ENCODE measurements at regions not wholly inside any gene's neighbourhood (a gene's known extent, or its start where the extent isn't known, plus 50 kb on each side); places are given as distances from the start of the nearest gene placed in this dataset.
"Not testable (repeated sequence)": the region's sequence is repeated elsewhere in the genome, so short reads cannot be mapped to it uniquely, and the experiment has no call there.

DNA sequence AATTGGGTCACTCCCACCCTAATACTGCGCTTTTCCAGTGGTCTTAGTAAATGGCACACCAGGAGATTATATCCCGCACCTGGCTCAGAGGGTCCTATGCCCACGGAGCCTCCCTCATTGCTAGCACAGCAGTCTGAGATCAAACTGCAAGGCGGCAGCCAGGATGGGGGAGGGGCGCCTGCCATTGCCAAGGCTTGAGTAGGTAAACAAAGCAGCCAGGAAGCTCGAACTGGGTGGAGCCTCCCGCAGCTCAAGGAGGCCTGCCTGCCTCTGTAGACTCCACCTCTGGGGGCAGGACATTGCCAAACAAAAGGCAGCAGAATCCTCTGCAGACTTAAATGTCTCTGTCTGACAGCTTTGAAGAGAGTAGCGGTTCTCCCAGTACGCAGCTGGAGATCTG lies 52.4 kb upstream of the PMPCB start:
- DNase-seq (ENCODE audit: low read depth) = not testable (repeated sequence)

DNA sequence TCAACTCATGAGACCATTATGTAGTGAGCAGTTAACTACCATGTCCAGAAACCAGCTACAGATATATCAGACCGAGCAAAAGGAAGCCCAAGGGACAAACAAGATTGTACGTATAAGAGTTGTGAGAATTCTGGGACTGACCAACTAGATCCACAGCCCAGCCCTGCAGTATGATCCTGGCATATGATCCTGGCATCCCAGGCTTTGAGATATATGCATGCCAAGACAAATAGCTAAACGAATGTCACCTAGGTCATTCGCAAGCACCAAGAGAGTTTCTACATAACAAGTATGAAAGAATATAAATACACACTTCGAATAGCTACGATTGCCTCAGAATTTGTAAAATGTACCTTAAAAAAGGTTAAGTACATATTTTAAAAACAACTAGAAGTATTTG lies 56.4 kb upstream of the PMPCB start:
- no peak for DNase-seq (ENCODE audit: low read depth)

DNA sequence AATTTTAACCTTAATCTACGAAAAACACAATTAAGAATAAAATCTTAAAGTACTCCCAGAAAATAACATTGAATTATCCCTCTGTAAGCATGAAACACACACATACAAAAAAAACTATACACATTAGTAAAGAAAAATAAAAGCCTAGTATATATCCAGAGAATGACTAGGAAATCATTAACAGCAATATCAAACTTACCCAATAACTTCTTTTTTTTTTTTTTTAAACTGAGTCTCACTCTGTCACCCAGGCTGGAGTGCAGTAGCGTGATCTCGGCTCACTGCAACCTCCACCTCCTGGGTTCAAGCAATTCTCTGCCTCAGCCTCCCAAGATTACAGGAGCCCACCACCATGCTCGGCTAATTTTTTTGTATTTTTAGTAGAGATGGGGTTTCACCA lies 61.4 kb upstream of the PMPCB start:
- not testable (repeated sequence) for DNase-seq (ENCODE audit: low read depth)

DNA sequence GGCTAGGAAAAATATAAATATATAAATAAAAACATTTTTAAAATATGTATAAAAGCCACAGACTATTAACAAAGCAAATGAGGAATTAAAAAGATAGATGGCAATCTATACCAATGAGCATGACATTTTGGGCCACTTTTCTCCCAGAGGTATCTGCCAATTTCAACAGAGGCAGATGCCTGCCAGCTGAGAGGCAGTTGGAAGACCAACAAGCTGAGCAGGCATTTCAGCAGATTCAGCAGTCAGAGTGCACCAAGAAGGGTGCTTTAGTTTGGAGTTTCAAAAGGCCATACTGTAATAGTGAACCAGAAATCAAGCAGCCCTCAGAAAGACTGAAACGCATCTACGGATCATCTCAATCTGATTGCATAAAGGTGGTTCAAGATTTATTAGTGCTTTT lies 62.4 kb upstream of the PMPCB start:
- not testable (repeated sequence) for DNase-seq (ENCODE audit: low read depth)

DNA sequence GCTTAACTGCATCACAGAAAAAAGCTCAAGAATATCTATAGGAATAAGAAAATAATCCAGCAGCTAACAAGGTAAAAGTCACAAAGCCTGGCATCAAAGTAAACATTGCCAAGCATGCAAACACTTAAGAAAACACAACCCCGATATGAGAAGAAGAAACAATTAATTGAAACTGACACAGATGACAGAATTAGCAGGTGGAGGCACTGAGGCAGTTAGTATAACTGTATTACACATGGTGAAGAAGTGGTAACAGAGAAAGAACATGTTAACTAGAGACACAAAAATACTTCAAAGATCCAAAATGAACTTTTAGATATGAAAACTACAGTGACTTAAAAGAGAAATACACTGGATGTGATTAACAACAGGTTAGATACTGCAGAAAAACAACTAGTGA lies 69.4 kb upstream of the PMPCB start:
- not testable (repeated sequence) for DNase-seq (ENCODE audit: low read depth)

DNA sequence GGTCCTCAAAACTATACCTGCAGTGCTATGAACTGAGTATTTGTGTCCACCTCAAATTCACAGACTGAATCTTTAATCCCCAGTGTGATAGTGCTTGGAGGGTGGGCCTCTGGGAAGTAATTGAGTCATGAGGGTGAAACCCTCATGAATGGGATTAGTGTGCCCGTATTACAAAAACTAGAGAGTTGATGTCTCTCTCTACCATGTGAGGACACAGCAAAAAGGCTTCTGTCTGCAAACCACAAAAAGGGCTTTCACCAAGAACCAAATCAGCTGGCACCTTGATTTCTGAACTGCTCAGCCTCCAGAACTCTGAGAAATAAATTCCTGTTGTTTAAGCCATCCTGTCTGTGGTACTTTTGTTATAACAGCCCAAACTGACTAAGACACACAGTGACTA lies 71.4 kb upstream of the PMPCB start:
- DNase-seq (ENCODE audit: low read depth) = not testable (repeated sequence)

DNA sequence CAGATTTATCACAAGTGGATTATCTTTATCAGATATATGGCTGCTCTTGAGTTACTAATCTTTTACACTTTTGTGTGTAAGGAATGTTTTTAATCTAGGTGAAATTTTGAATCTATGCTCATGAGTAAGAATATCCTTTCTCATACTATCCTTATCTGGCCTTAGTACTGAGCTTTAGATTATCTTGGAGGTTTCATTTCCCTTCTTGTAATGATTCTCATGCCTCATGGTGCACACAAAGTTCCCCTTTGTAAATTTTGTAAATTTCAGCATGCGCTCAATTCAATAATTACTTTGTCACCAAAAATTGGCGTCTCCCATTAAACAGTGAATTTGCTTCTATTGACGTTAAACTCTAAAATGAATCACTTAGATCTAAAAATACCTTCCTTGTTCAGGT lies 74.2 kb upstream of the NAPEPLD start:
- DNase-seq (ENCODE audit: low read depth) = not testable (repeated sequence)

DNA sequence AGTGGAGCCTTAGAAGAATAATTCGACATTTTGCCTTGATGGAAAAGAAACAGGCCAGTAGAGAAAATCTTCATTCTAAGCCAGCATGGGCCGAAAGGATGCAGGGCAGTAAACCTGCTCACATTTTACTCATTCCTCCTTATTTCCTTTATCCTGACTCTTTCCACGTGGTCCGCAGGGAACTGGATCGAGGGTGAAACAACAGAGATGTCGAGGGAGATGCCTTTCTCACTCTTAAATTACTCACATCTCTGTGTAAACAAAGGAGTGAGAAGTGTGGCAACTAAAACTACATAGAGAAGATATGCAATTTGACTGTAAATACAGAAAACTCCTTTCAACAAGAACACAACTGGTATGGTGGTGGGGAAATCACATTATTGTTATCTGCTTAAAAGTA lies 62.1 kb upstream of the NAPEPLD start:
- not testable (repeated sequence) for DNase-seq (ENCODE audit: low read depth)

DNA sequence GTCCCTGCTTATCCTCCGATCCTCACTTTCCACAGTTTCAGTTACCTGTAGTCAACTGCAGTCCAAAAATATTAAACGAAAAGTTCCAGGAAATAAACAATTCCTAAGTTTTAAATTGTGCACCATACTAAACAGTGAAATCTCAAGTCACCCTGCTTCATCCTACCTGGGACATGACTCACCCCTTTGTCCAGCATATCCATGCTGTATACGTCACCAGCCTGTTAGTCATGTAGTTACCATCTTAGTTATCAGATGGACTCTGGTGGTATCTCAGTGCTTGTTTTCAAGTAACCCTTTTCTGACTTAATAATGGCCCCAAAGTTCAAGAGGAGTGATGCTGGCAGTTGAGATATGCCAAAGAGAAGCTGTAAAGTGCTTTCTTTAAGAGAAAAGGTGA lies 50.3 kb upstream of the NAPEPLD start:
- DNase-seq (ENCODE audit: low read depth) = peak; percentile 79
